Glomerular visceral epithelial cell (primary cell): ENCODE measurements at regions not wholly inside any gene's neighbourhood (a gene's known extent, or its start where the extent isn't known, plus 50 kb on each side); places are given as distances from the start of the nearest gene placed in this dataset.

Experiments
- DNase-seq: peaks from one replicate; pipeline ENCODE4 v3.0.0-alpha.2; 2016; ENCODE audit errors: extremely low spot score

GRCh38 chr14:86521843-86522242 is 991.9 kb downstream of the FLRT2 start:
- DNase-seq = no peak

- DNase-seq = no peak
These were observed 991.2 kb downstream of the FLRT2 start for GRCh38 chr14:86521031-86521730.

GRCh38 chr14:86518298-86518697 is 988.4 kb downstream of the FLRT2 start:
- DNase-seq = no peak

- no peak for DNase-seq
These were observed 985.3 kb downstream of the FLRT2 start for GRCh38 chr14:86515195-86515594.

- no peak for DNase-seq
These were observed 983.6 kb downstream of the FLRT2 start for GRCh38 chr14:86513564-86513963.

GRCh38 chr14:86513056-86513455 is 983.1 kb downstream of the FLRT2 start:
- DNase-seq = no peak

GRCh38 chr14:86510491-86510890 is 980.5 kb downstream of the FLRT2 start:
- no peak for DNase-seq

GRCh38 chr14:86505808-86506207 is 975.9 kb downstream of the FLRT2 start:
- DNase-seq = no peak

- DNase-seq = no peak
These were observed 971.7 kb downstream of the FLRT2 start for GRCh38 chr14:86501611-86502010.

GRCh38 chr14:86491743-86492142 is 961.8 kb downstream of the FLRT2 start:
- DNase-seq = no peak

GRCh38 chr14:86481104-86481503 is 951.2 kb downstream of the FLRT2 start:
- no peak for DNase-seq

GRCh38 chr14:86464341-86464740 is 934.4 kb downstream of the FLRT2 start:
- no peak for DNase-seq

- peak; percentile 9 for DNase-seq
These were observed 932.3 kb downstream of the FLRT2 start for GRCh38 chr14:86462193-86462753.

GRCh38 chr14:86457481-86458135 is 927.7 kb downstream of the FLRT2 start:
- DNase-seq = no peak

- DNase-seq = no peak
These were observed 920.1 kb downstream of the FLRT2 start for GRCh38 chr14:86450085-86450484.

GRCh38 chr14:86442135-86442534 is 912.2 kb downstream of the FLRT2 start:
- DNase-seq = no peak

- no peak for DNase-seq
These were observed 900.9 kb downstream of the FLRT2 start for GRCh38 chr14:86430853-86431252.

- DNase-seq = no peak
These were observed 893.3 kb downstream of the FLRT2 start for GRCh38 chr14:86423214-86423613.

GRCh38 chr14:86420131-86420530 is 890.2 kb downstream of the FLRT2 start:
- no peak for DNase-seq

GRCh38 chr14:86414146-86414545 is 884.2 kb downstream of the FLRT2 start:
- DNase-seq = no peak

GRCh38 chr14:86404989-86405649 is 875.2 kb downstream of the FLRT2 start:
- DNase-seq = no peak

- no peak for DNase-seq
These were observed 874.5 kb downstream of the FLRT2 start for GRCh38 chr14:86404425-86404824.

GRCh38 chr14:86402545-86402944 is 872.6 kb downstream of the FLRT2 start:
- DNase-seq = no peak
